ENCODE measurements at regions not wholly inside any gene's neighbourhood (a gene's known extent, or its start where the extent isn't known, plus 50 kb on each side); places are given as distances from the start of the nearest gene placed in this dataset.

- TF ChIP-seq CTCF (conservative IDR thresholded peaks at IDR 0.05; ENCODE audit: low read depth, low read length), result no peak
- TF ChIP-seq EZH2 (IDR thresholded peaks at IDR 0.05; ENCODE audit: borderline replicate concordance, low read depth, low read length, poor library complexity, severe bottlenecking), result no peak
- BruUV-seq (replicated peaks), result no TSS peak
- peaks cover 12% of the 10 kb centered on the region for H3K27me3 ChIP-seq (replicated peaks; ENCODE audit: insufficient read depth, low read depth, low read length, poor library complexity)
- H3K36me3 ChIP-seq (ENCODE audit: insufficient read depth, low read length, poor library complexity, severe bottlenecking), result no peaks in the 10 kb centered on the region
- peak; percentile 27 for DNase-seq (ENCODE audit: low spot score)
- H3K9me3 ChIP-seq (ENCODE audit: low read depth, low read length, poor library complexity, severe bottlenecking), result no peaks in the 10 kb centered on the region
- H3K4me3 ChIP-seq (ENCODE audit: low read depth, low read length, poor library complexity, severe bottlenecking), result no peak overlapping the region
- CTCF ChIA-PET, result no interaction called here
- H3K4me1 ChIP-seq (ENCODE audit: insufficient read depth, low read length, poor library complexity, severe bottlenecking), result no peaks in the 10 kb centered on the region
- intact Hi-C loops (cut with micrococcal nuclease; ENCODE audit: unreplicated experiment), result no loop called here
- no peak overlapping the region for H3K27ac ChIP-seq (ENCODE audit: low read depth, low read length, poor library complexity, severe bottlenecking)
- POLR2A ChIA-PET (ENCODE audit: low non-redundant PET), result no interaction called here
These were observed 60.4 kb downstream of the FOXI2 start for GRCh38 chr10:127797339-127797738.

- Histone ChIP-seq H3K4me3 (ENCODE audit: low read depth, low read length, poor library complexity, severe bottlenecking) (no peak overlapping the region), H3K27me3 (replicated peaks; ENCODE audit: insufficient read depth, low read depth, low read length, poor library complexity) (peaks cover 9% of the 10 kb centered on the region), H3K4me1 (ENCODE audit: insufficient read depth, low read length, poor library complexity, severe bottlenecking) (no peaks in the 10 kb centered on the region), H3K36me3 (ENCODE audit: insufficient read depth, low read length, poor library complexity, severe bottlenecking) (no peaks in the 10 kb centered on the region), H3K27ac (ENCODE audit: low read depth, low read length, poor library complexity, severe bottlenecking) (no peak overlapping the region), H3K9me3 (ENCODE audit: low read depth, low read length, poor library complexity, severe bottlenecking) (no peaks in the 10 kb centered on the region)
- ChIA-PET CTCF (no interaction called here), POLR2A (ENCODE audit: low non-redundant PET) (no interaction called here)
- no peak for DNase-seq (ENCODE audit: low spot score)
- BruUV-seq (replicated peaks), result no TSS peak
- TF ChIP-seq EZH2 (IDR thresholded peaks at IDR 0.05; ENCODE audit: borderline replicate concordance, low read depth, low read length, poor library complexity, severe bottlenecking) (no peak), CTCF (conservative IDR thresholded peaks at IDR 0.05; ENCODE audit: low read depth, low read length) (no peak)
- intact Hi-C loops (cut with micrococcal nuclease; ENCODE audit: unreplicated experiment), result no loop called here
These were observed 61.1 kb downstream of the FOXI2 start for GRCh38 chr10:127798111-127798510.

GRCh38 chr10:127801302-127801701 is 64.3 kb downstream of the FOXI2 start:
- intact Hi-C loops (cut with micrococcal nuclease; ENCODE audit: unreplicated experiment), result no loop called here
- TF ChIP-seq EZH2 (IDR thresholded peaks at IDR 0.05; ENCODE audit: borderline replicate concordance, low read depth, low read length, poor library complexity, severe bottlenecking) (no peak), CTCF (conservative IDR thresholded peaks at IDR 0.05; ENCODE audit: low read depth, low read length) (no peak)
- Histone ChIP-seq H3K9me3 (ENCODE audit: low read depth, low read length, poor library complexity, severe bottlenecking) (no peaks in the 10 kb centered on the region), H3K4me3 (ENCODE audit: low read depth, low read length, poor library complexity, severe bottlenecking) (no peak overlapping the region), H3K27ac (ENCODE audit: low read depth, low read length, poor library complexity, severe bottlenecking) (no peak overlapping the region), H3K36me3 (ENCODE audit: insufficient read depth, low read length, poor library complexity, severe bottlenecking) (no peaks in the 10 kb centered on the region), H3K27me3 (replicated peaks; ENCODE audit: insufficient read depth, low read depth, low read length, poor library complexity) (peaks cover 3% of the 10 kb centered on the region), H3K4me1 (ENCODE audit: insufficient read depth, low read length, poor library complexity, severe bottlenecking) (no peaks in the 10 kb centered on the region)
- no peak for DNase-seq (ENCODE audit: low spot score)
- ChIA-PET POLR2A (ENCODE audit: low non-redundant PET) (no interaction called here), CTCF (no interaction called here)
- BruUV-seq (replicated peaks), result no TSS peak

All from A673 (cell line).